GM10248 (cell line): ENCODE measurements at regions not wholly inside any gene's neighbourhood (a gene's known extent, or its start where the extent isn't known, plus 50 kb on each side); places are given as distances from the start of the nearest gene placed in this dataset.

ENCODE experiments used
- CTCF ChIA-PET: fragments of 300-600 bp; sonication (Branson Sonifier 250); formaldehyde crosslinking; extraction: SDS; loops from one replicate; lab custom pipeline; 2021; ENCODE audit warnings: antibody characterized with exemption; lab: Yijun Ruan, JAX
- POLR2A ChIA-PET: fragments of 350-650 bp; sonication (Branson Sonifier 250); formaldehyde crosslinking; extraction: SDS; loops from one replicate; lab custom pipeline; 2020; ENCODE audit warnings: antibody characterized with exemption; lab: Yijun Ruan, JAX
- DNase-seq: peaks from one replicate; pipeline ENCODE4 v3.0.0; 2012; ENCODE audit errors: extremely low spot score
- CTCF ChIP-seq: IDR thresholded peaks from 2 replicates; pipeline ENCODE4 v1.5.1; 2012; ENCODE audit warnings: mild to moderate bottlenecking, low read depth; ENCODE audit errors: extremely low read depth, missing control alignments, control extremely low read depth

DNA sequence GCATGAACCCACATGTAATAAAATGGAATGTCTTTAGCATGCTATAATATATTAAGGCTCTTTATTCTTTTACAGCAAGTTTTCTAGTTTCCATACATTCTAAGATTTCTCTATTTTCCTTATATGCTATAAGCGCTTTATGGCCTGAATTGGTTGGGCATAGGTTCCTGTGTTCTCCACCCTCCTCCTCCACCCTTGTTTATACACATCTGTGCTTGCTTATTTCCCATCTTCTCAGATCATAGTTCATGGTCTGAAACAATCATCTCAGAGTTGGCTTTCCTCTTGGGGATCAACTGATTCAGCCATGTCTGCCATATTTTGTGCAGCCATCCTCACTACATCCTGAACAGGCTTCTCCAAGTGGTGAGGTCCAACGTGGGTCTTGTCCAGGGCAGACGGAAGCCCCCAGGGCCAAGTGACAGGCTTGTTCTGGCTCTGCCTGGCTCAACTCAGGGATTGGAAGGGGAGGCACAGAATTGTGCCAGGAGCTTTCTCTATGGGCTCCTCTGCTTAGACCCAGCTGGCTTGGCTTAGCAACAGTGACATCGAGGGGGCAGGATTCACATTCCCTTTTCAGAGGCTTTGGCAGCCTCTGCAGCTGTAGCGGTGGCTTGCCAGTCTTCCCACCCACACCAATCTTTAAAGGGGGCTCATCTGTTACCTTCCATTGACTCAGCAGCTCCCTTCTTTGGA is 327.3 kb downstream of the PTEN start:
- no peak for DNase-seq

GRCh38 chr10:88193018-88193417 is 329.6 kb downstream of the PTEN start:
- POLR2A ChIA-PET = no interaction called here
- CTCF ChIA-PET = interaction anchor here (1.1 kb wide), 1 partner anchor 11 kb away, joined by 5 read pairs; no protein-coding TSS in a partner anchor

More for the DNA sequence above, 327.3 kb downstream of the PTEN start:
- ChIA-PET POLR2A (no interaction called here), CTCF (interaction anchor here (1.3 kb wide), 2 partner anchors 9 to 199 kb away, joined by 4 read pairs; no protein-coding TSS in a partner anchor)
- TF ChIP-seq CTCF = no peak

DNA sequence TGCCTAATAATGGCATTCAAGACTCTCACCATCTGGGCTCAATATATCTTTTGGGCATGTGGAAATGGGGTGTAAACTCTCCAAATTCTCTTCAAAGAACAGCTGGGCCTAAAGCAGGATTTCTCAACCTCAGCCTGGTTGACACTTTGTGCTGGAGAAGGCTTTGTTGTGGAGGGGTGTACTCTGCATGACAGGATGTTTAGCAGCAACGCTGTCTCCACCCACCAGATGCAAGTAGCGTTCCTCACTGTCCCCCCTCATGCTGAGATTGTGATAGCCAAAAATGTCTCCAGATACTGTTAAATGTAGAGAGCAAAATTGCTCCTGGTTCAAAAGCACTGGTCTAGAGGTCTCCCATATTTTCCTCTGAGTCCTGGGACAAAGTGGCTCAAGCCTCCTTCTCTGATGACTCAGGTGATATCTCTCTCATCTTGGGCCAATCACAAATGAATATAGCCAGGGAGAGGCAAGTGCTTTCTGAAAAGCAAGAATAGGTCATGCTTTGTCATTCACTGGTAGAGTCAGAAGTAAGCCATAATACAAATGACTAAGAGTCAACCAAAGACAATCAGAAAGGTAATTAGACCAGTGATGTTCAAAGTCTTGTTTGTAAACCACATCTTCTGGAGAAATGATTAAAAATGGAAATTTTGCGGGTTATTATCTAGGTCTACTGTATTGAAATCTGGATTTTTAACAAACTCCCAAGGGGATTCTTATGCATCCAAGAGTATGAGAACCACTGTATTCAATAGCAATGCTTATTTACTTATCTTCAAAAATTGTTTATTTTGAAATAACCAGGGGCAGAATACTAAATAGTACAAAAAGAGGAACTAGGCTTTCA is 330.8 kb downstream of the PTEN start:
- TF ChIP-seq CTCF = no peak
- ChIA-PET POLR2A (interaction anchor here (0.5 kb wide), 1 partner anchor 20 kb away, joined by 3 read pairs; no protein-coding TSS in a partner anchor), CTCF (interaction anchor here (1.3 kb wide), 1 partner anchor 109 kb away, joined by 3 read pairs; no protein-coding TSS in a partner anchor)
- DNase-seq = no peak

More at GRCh38 chr10:88193018-88193417, 329.6 kb downstream of the PTEN start:
- no peak for DNase-seq
- no peak for TF ChIP-seq CTCF

DNA sequence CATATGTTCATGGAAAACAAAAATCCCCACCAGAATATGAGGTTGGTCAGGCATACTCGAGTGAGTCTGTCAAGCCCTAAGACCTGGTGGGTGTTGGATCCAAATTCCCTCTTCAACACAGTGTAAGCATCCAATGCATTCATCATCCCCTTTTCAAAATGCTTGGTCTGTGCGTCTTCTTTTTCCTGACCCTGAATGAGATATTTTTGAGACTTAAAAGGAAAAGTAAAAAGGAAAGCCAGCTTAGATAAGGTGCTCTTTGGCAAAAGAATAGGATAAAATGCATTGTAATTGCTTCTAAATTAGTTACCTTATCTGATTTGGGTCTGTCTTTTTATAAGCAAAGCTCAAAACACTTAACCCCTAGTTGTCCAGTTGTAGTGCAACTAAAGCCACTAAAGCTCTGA is 331.5 kb downstream of the PTEN start:
- no peak for TF ChIP-seq CTCF
- CTCF ChIA-PET = interaction anchor here (1.1 to 1.3 kb wide), 2 partner anchors 11 to 109 kb away, joined by 3 to 5 read pairs; no protein-coding TSS in a partner anchor
- no peak for DNase-seq
- POLR2A ChIA-PET = interaction anchor here (0.5 kb wide), 1 partner anchor 19 kb away, joined by 3 read pairs; no protein-coding TSS in a partner anchor

DNA sequence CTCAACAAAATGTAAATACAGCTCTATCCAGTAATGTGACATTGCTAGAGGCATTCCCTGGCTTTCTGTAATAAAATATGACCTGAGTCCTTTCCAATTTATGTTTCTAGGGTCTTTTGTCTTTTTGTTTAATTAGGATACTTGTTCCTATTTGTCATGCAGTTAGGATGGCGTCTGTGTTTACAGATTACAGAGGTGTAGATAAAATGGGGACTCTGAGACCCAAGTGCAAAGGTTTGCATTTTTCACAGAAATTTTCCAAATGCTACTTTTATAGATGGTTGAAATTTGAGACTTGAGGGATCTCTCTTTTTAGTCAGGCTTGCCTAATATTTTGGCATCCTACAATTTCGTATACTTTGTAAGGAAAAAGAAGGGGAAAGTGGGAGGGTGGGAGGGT is 332.4 kb downstream of the PTEN start:
- DNase-seq = no peak
- ChIA-PET POLR2A (no interaction called here), CTCF (interaction anchor here (0.9 to 1.1 kb wide), 2 partner anchors 12 to 58 kb away, joined by 3 to 5 read pairs; no protein-coding TSS in a partner anchor)
- TF ChIP-seq CTCF = no peak

GRCh38 chr10:88196291-88196690 is 332.9 kb downstream of the PTEN start:
- CTCF ChIA-PET = interaction anchor here (0.9 to 1.1 kb wide), 3 partner anchors 14 to 193 kb away, joined by 3 to 4 read pairs (median 3); no protein-coding TSS in a partner anchor
- TF ChIP-seq CTCF = no peak
- POLR2A ChIA-PET = no interaction called here
- no peak for DNase-seq
